Large intestine (tissue), 3 donors: ENCODE measurements at regions not wholly inside any gene's neighbourhood (a gene's known extent, or its start where the extent isn't known, plus 50 kb on each side); places are given as distances from the start of the nearest gene placed in this dataset.
A peak's percentile ranks its signal among the peaks of the same experiment; 100 is the strongest.
"Not testable (repeated sequence)": the region's sequence is repeated elsewhere in the genome, so short reads cannot be mapped to it uniquely, and the experiment has no call there.

Experiments
- DNase-seq, 2 donors: peaks; one replicate each; pipeline versions ENCODE4 v3.0.0 to v3.0.0-alpha.2; 2013
- H3K27ac ChIP-seq: one replicate; pipeline ENCODE4 v1.5.1; 2013; ENCODE audit warnings: low read length
- H3K27me3 ChIP-seq: 2 replicates; pipeline ENCODE4 v1.6.1; 2013; ENCODE audit warnings: low read length; ENCODE audit not compliant: control insufficient read depth, insufficient read depth
- H3K36me3 ChIP-seq: 2 replicates; pipeline ENCODE4 v1.6.1; 2013; ENCODE audit warnings: low read length; ENCODE audit not compliant: control insufficient read depth, insufficient read depth
- H3K4me1 ChIP-seq: one replicate; pipeline ENCODE4 v1.6.1; 2013; ENCODE audit warnings: low read length; ENCODE audit not compliant: control insufficient read depth, insufficient read depth
- H3K4me3 ChIP-seq: one replicate; pipeline ENCODE4 v1.5.1; 2013; ENCODE audit warnings: low read length
- H3K9me3 ChIP-seq: one replicate; pipeline ENCODE4 v1.6.1; 2013; ENCODE audit warnings: mild to moderate bottlenecking, low read depth, low read length, moderate library complexity; ENCODE audit not compliant: control insufficient read depth
- WGBS: methylation state at CpG from one replicate; pipeline ENCODE4 v1.1.5; 2013; ENCODE audit warnings: low lambda C conversion rate; ENCODE audit not compliant: insufficient coverage; 5-methylcytosine and 5-hydroxymethylcytosine counted together

GRCh38 chr12:68477906-68478305 lies 132.8 kb upstream of the RAP1B start:
- no peaks in the 10 kb centered on the region for H3K36me3 ChIP-seq
- WGBS = 100% methylated on average over 2 of the region's 5 CpGs
- no peaks in the 10 kb centered on the region for H3K27me3 ChIP-seq
- H3K4me3 ChIP-seq = no peak overlapping the region
- no peak overlapping the region for H3K27ac ChIP-seq
- no peaks in the 10 kb centered on the region for H3K9me3 ChIP-seq
- no peak for DNase-seq
- no peaks in the 10 kb centered on the region for H3K4me1 ChIP-seq

- no peaks in the 10 kb centered on the region for H3K4me1 ChIP-seq
- H3K4me3 ChIP-seq = no peak overlapping the region
- WGBS = no CpG with 5 or more reads among the region's 1 CpG
- H3K27me3 ChIP-seq = no peaks in the 10 kb centered on the region
- no peaks in the 10 kb centered on the region for H3K9me3 ChIP-seq
- H3K36me3 ChIP-seq = no peaks in the 10 kb centered on the region
- peak in 1 of 2 donors; percentile 29 for DNase-seq
- peak overlapping the region; percentile 35 for H3K27ac ChIP-seq
Measured at GRCh38 chr12:68478516-68479260, 132.0 kb upstream of the RAP1B start.

- no peak for DNase-seq
- no peaks in the 10 kb centered on the region for H3K36me3 ChIP-seq
- no peaks in the 10 kb centered on the region for H3K4me1 ChIP-seq
- WGBS = no CpG with 5 or more reads among the region's 4 CpGs
- no peaks in the 10 kb centered on the region for H3K9me3 ChIP-seq
- H3K4me3 ChIP-seq = no peak overlapping the region
- H3K27me3 ChIP-seq = no peaks in the 10 kb centered on the region
- H3K27ac ChIP-seq = peak overlapping the region; percentile 35
Measured at GRCh38 chr12:68479261-68479895, 131.3 kb upstream of the RAP1B start.

GRCh38 chr12:68479896-68480291 lies 130.8 kb upstream of the RAP1B start:
- WGBS = 90% methylated on average over 2 of the region's 2 CpGs
- no peaks in the 10 kb centered on the region for H3K36me3 ChIP-seq
- H3K27ac ChIP-seq = peak overlapping the region; percentile 5

GRCh38 chr12:68480526-68480925 lies 130.2 kb upstream of the RAP1B start:
- Histone ChIP-seq H3K4me1 (no peaks in the 10 kb centered on the region), H3K9me3 (no peaks in the 10 kb centered on the region), H3K27me3 (no peaks in the 10 kb centered on the region), H3K4me3 (no peak overlapping the region), H3K27ac (no peak overlapping the region), H3K36me3 (no peaks in the 10 kb centered on the region)
- no peak for DNase-seq

More at GRCh38 chr12:68479896-68480291, 130.8 kb upstream of the RAP1B start:
- no peak for DNase-seq
- H3K27me3 ChIP-seq = no peaks in the 10 kb centered on the region
- H3K4me3 ChIP-seq = no peak overlapping the region
- no peaks in the 10 kb centered on the region for H3K9me3 ChIP-seq
- no peaks in the 10 kb centered on the region for H3K4me1 ChIP-seq

GRCh38 chr12:68481181-68481941 lies 129.3 kb upstream of the RAP1B start:
- Histone ChIP-seq H3K4me3 (no peak overlapping the region), H3K27me3 (no peaks in the 10 kb centered on the region), H3K9me3 (no peaks in the 10 kb centered on the region), H3K36me3 (no peaks in the 10 kb centered on the region), H3K4me1 (no peaks in the 10 kb centered on the region), H3K27ac (no peak overlapping the region)
- no peak for DNase-seq
- 77% methylated on average over 3 of the region's 7 CpGs for WGBS

GRCh38 chr12:68482014-68482413 lies 128.7 kb upstream of the RAP1B start:
- H3K4me1 ChIP-seq = no peaks in the 10 kb centered on the region
- 100% methylated on average over 1 of the region's 1 CpG for WGBS
- no peaks in the 10 kb centered on the region for H3K9me3 ChIP-seq
- DNase-seq = no peak
- H3K4me3 ChIP-seq = no peak overlapping the region
- H3K27ac ChIP-seq = no peak overlapping the region
- no peaks in the 10 kb centered on the region for H3K36me3 ChIP-seq
- H3K27me3 ChIP-seq = no peaks in the 10 kb centered on the region

- Histone ChIP-seq H3K27ac (no peak overlapping the region), H3K4me1 (no peaks in the 10 kb centered on the region), H3K27me3 (no peaks in the 10 kb centered on the region), H3K36me3 (no peaks in the 10 kb centered on the region), H3K9me3 (no peaks in the 10 kb centered on the region), H3K4me3 (no peak overlapping the region)
- DNase-seq = no peak
- no CpG with 5 or more reads among the region's 1 CpG for WGBS
Measured at GRCh38 chr12:68482660-68483059, 128.0 kb upstream of the RAP1B start.

GRCh38 chr12:68483592-68484383 lies 126.9 kb upstream of the RAP1B start:
- DNase-seq = no peak
- H3K9me3 ChIP-seq = no peaks in the 10 kb centered on the region
- 82% methylated on average over 3 of the region's 4 CpGs for WGBS
- H3K36me3 ChIP-seq = no peaks in the 10 kb centered on the region
- H3K27ac ChIP-seq = no peak overlapping the region
- no peaks in the 10 kb centered on the region for H3K27me3 ChIP-seq
- H3K4me3 ChIP-seq = no peak overlapping the region
- no peaks in the 10 kb centered on the region for H3K4me1 ChIP-seq

GRCh38 chr12:68484578-68484977 lies 126.1 kb upstream of the RAP1B start:
- H3K4me1 ChIP-seq, H3K4me3 ChIP-seq, DNase-seq, H3K36me3 ChIP-seq, H3K27ac ChIP-seq, H3K27me3 ChIP-seq, H3K9me3 ChIP-seq: not testable (repeated sequence)
- WGBS = no CpG with 5 or more reads among the region's 6 CpGs
